PC-3 (cell line): ENCODE measurements at regions not wholly inside any gene's neighbourhood (a gene's known extent, or its start where the extent isn't known, plus 50 kb on each side); places are given as distances from the start of the nearest gene placed in this dataset.

Experiments
- ATAC-seq: fragments of 200-7000 bp; cut with Tn5 transposase; 2 replicates; pipeline ENCODE4 v1.9.1; 2020; ENCODE audit warnings: mild to moderate bottlenecking, moderate library complexity
- BruUV-seq: library from RNA; stranded (reverse); fragments of 400-500 nt; replicated peaks from 2 replicates; lab custom pipeline; 2021; lab: Mats Ljungman, UMichigan
- CTCF ChIA-PET: fragments of 300-600 bp; sonication (Branson Sonifier 250); formaldehyde crosslinking; loops from one replicate; lab custom pipeline; 2022; ENCODE audit warnings: antibody characterized with exemption; lab: Charles Lee
- POLR2A ChIA-PET: fragments of 300-600 bp; sonication (Branson Sonifier 250); formaldehyde crosslinking; loops from one replicate; lab custom pipeline; 2022; ENCODE audit warnings: antibody characterized with exemption; ENCODE audit not compliant: unreplicated experiment; lab: Charles Lee
- DNase-seq: peaks from one replicate; pipeline ENCODE4 v3.0.0-alpha.2; 2015
- H2AFZ ChIP-seq: fragments of 300-600 bp; sonication (generic); 2 replicates; pipeline ENCODE4 v1.6.0; 2016; ENCODE audit warnings: antibody characterized with exemption, low read length
- H3F3A ChIP-seq: fragments of 300-600 bp; sonication (generic); one replicate; pipeline ENCODE4 v1.6.0; 2017; ENCODE audit warnings: antibody characterized with exemption, low read length, control low read depth, mild to moderate bottlenecking; ENCODE audit not compliant: unreplicated experiment
- H3K27ac ChIP-seq: fragments of 300-600 bp; sonication (generic); 2 replicates; pipeline ENCODE4 v1.5.1; 2016; ENCODE audit warnings: mild to moderate bottlenecking, low read length
- H3K27me3 ChIP-seq: fragments of 300-600 bp; sonication (generic); 2 replicates; pipeline ENCODE4 v1.6.1; 2016; ENCODE audit warnings: low read length, mixed read lengths
- H3K36me3 ChIP-seq: fragments of 300-600 bp; sonication (generic); 2 replicates; pipeline ENCODE4 v1.6.1; 2016; ENCODE audit warnings: low read depth, mixed run types, low read length, mixed read lengths
- H3K4me1 ChIP-seq: fragments of 300-600 bp; sonication (generic); 2 replicates; pipeline ENCODE4 v1.5.1; 2016; ENCODE audit warnings: low read length; ENCODE audit not compliant: insufficient read depth
- H3K4me2 ChIP-seq: fragments of 300-600 bp; sonication (generic); 2 replicates; pipeline ENCODE4 v1.6.0; 2016; ENCODE audit warnings: low read length
- H3K4me3 ChIP-seq: fragments of 300-600 bp; sonication (generic); 2 replicates; pipeline ENCODE4 v1.5.1; 2016; ENCODE audit warnings: mild to moderate bottlenecking, low read length, mixed read lengths
- H3K79me2 ChIP-seq: fragments of 300-600 bp; sonication (generic); 2 replicates; pipeline ENCODE4 v1.6.1; 2017; ENCODE audit warnings: low read length, mixed read lengths
- H3K9ac ChIP-seq: fragments of 300-600 bp; sonication (generic); 2 replicates; pipeline ENCODE4 v1.6.0; 2016; ENCODE audit warnings: mild to moderate bottlenecking, low read length
- H3K9me2 ChIP-seq: fragments of 300-600 bp; sonication (generic); replicated peaks from 2 replicates; pipeline ENCODE4 v1.6.1; 2016; ENCODE audit warnings: mixed run types, low read length, mixed read lengths
- H3K9me3 ChIP-seq: fragments of 300-600 bp; sonication (generic); 2 replicates; pipeline ENCODE4 v1.6.1; 2016; ENCODE audit warnings: low read length, mixed read lengths
- H4K20me1 ChIP-seq: fragments of 300-600 bp; sonication (generic); 2 replicates; pipeline ENCODE4 v1.6.1; 2016; ENCODE audit warnings: low read length, mixed read lengths
- EZH2 ChIP-seq: fragments of 300-600 bp; sonication (generic); IDR thresholded peaks from one replicate; pipeline ENCODE4 v1.6.1; 2017; ENCODE audit warnings: antibody characterized with exemption, mild to moderate bottlenecking, low read length; ENCODE audit not compliant: unreplicated experiment
- EZH2phosphoT487 ChIP-seq: fragments of 300-600 bp; sonication (generic); IDR thresholded peaks from 2 replicates; pipeline ENCODE4 v1.6.1; 2018; ENCODE audit warnings: mild to moderate bottlenecking, antibody characterized with exemption, low read length, borderline replicate concordance
- intact Hi-C: fragments of 100-400 bp; cut with micrococcal nuclease; formaldehyde crosslinking; loops from 2 replicates; pipeline ENCODE4 v1.9.0; 2023
- TF ChIP-seq, protein P1 (sequence below): fragments of 300-600 bp; sonication (generic); conservative IDR thresholded peaks from 2 replicates; pipeline ENCODE4 v1.5.1; 2017; ENCODE audit warnings: antibody characterized with exemption, low read depth, mild to moderate bottlenecking, low read length

- intact Hi-C loops: no loop called here
- Histone ChIP-seq H3K79me2 (no peaks in the 10 kb centered on the region), H3K27me3 (no peaks in the 10 kb centered on the region), H3K9me3 (no peaks in the 10 kb centered on the region), H3K4me1 (peaks cover 8% of the 10 kb centered on the region), H3F3A (no peaks in the 10 kb centered on the region), H3K36me3 (no peaks in the 10 kb centered on the region), H4K20me1 (no peaks in the 10 kb centered on the region), H3K9me2 (no peaks in the 10 kb centered on the region), H3K27ac (no peak overlapping the region), H2AFZ (no peak overlapping the region), H3K4me3 (no peak overlapping the region), H3K9ac (no peak overlapping the region), H3K4me2 (no peak overlapping the region)
- DNase-seq (no peak), ATAC-seq (no peak)
- POLR2A ChIA-PET: no interaction called here
- TF ChIP-seq EZH2 (no peak), EZH2phosphoT487 (no peak)
- TF ChIP-seq, protein P1, sequence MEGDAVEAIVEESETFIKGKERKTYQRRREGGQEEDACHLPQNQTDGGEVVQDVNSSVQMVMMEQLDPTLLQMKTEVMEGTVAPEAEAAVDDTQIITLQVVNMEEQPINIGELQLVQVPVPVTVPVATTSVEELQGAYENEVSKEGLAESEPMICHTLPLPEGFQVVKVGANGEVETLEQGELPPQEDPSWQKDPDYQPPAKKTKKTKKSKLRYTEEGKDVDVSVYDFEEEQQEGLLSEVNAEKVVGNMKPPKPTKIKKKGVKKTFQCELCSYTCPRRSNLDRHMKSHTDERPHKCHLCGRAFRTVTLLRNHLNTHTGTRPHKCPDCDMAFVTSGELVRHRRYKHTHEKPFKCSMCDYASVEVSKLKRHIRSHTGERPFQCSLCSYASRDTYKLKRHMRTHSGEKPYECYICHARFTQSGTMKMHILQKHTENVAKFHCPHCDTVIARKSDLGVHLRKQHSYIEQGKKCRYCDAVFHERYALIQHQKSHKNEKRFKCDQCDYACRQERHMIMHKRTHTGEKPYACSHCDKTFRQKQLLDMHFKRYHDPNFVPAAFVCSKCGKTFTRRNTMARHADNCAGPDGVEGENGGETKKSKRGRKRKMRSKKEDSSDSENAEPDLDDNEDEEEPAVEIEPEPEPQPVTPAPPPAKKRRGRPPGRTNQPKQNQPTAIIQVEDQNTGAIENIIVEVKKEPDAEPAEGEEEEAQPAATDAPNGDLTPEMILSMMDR: no peak
- no TSS peak for BruUV-seq
- CTCF ChIA-PET: no interaction called here
Observed at GRCh38 chr4:98796991-98797390, 131.9 kb downstream of the EIF4E start.

DNA sequence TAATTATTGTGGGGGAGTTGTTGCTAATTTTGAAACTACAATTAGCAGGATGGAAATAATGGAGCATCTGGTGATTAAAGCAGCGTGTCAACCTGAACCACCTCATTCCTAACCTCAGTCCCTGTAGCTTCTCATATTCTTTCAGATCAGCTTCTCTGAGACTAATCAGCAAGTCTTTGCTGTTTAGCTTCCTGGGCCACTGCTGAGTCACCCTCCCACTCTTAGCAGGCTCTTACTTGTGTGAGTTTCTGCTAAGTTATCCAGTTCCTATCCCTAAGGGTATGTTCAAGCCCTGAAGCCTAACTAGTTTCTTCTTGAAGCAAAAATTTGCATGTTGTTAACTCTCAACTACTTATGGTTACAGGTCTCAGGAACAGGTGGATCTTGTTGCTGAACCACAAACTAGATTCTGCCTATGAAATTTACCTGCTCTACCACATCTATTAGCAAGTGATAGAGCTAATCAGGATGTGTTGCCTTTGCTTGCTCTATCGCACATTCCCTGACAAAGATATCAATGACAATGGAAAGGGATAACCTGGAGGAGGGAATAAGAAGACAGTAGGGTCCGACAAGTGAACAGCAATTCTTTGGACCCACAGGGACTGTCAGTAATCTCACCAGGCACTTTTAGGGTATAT lies 134.2 kb downstream of the EIF4E start:
- Histone ChIP-seq H3K9me2 (no peaks in the 10 kb centered on the region), H2AFZ (peak overlapping the region; percentile 2; the same call in 1 of the 2 replicates), H3K36me3 (no peaks in the 10 kb centered on the region), H3K27me3 (no peaks in the 10 kb centered on the region), H3K79me2 (no peaks in the 10 kb centered on the region), H4K20me1 (no peaks in the 10 kb centered on the region), H3K9me3 (no peaks in the 10 kb centered on the region), H3K4me3 (no peak overlapping the region), H3F3A (no peaks in the 10 kb centered on the region), H3K4me2 (no peak overlapping the region), H3K4me1 (peaks cover 8% of the 10 kb centered on the region), H3K9ac (no peak overlapping the region), H3K27ac (no peak overlapping the region)
- ChIA-PET CTCF (no interaction called here), POLR2A (no interaction called here)
- intact Hi-C loops: no loop called here
- BruUV-seq: no TSS peak
- no peak for TF ChIP-seq EZH2
- TF ChIP-seq, protein P1: no peak
- no peak for TF ChIP-seq EZH2phosphoT487
- ATAC-seq (peak; percentile 58), DNase-seq (peak; percentile 51)

- no peak overlapping the region for H3K4me2 ChIP-seq
- no peaks in the 10 kb centered on the region for H3K9me2 ChIP-seq
- H3K79me2 ChIP-seq: no peaks in the 10 kb centered on the region
- BruUV-seq: no TSS peak
- intact Hi-C loops: no loop called here
- CTCF ChIA-PET: no interaction called here
- no peak overlapping the region for H3K9ac ChIP-seq
- POLR2A ChIA-PET: no interaction called here
- H3K4me3 ChIP-seq: no peak overlapping the region
- DNase-seq (no peak), ATAC-seq (no peak)
- no peaks in the 10 kb centered on the region for H3K36me3 ChIP-seq
- no peaks in the 10 kb centered on the region for H3F3A ChIP-seq
- H3K4me1 ChIP-seq: peaks cover 8% of the 10 kb centered on the region
- H3K27ac ChIP-seq: no peak overlapping the region
- TF ChIP-seq EZH2 (no peak), EZH2phosphoT487 (no peak)
- TF ChIP-seq, protein P1: no peak
- H3K27me3 ChIP-seq: no peaks in the 10 kb centered on the region
- H4K20me1 ChIP-seq: no peaks in the 10 kb centered on the region
- H3K9me3 ChIP-seq: no peaks in the 10 kb centered on the region
- no peak overlapping the region for H2AFZ ChIP-seq
Observed at GRCh38 chr4:98793658-98794057, 135.2 kb upstream of the TSPAN5 start.
